HepG2 (cell line): ENCODE measurements at regions not wholly inside any gene's neighbourhood (a gene's known extent, or its start where the extent isn't known, plus 50 kb on each side); places are given as distances from the start of the nearest gene placed in this dataset.

ENCODE experiments used
- ATAC-seq: fragments of 200-7000 bp; cut with Tn5 transposase; 3 replicates; pipeline ENCODE4 v1.9.1; 2020; ENCODE audit warnings: mild to moderate bottlenecking, moderate library complexity
- BruUV-seq: library from RNA; stranded (reverse); fragments of 400-500 nt; replicated peaks from 2 replicates; lab custom pipeline; 2021; lab: Mats Ljungman, UMichigan
- CTCF ChIA-PET: fragments of 300-600 bp; formaldehyde crosslinking; extraction: SDS; loops from one replicate; lab custom pipeline; 2021; ENCODE audit warnings: low total read pairs, inconsistent platforms, low intra/inter-chr PET ratio; lab: Yijun Ruan, JAX
- POLR2A ChIA-PET: fragments of 350-600 bp; sonication (Branson Sonifier 250); formaldehyde crosslinking; loops from one replicate; lab custom pipeline; 2020; ENCODE audit warnings: antibody characterized with exemption, inconsistent platforms; lab: Yijun Ruan, JAX
- DNase-seq: peaks from one replicate; pipeline ENCODE4 v3.0.0-alpha.2; 2015; ENCODE audit warnings: low spot score
- FAIRE-seq: peaks from 3 replicates; lab custom pipeline; 2011; peaks lifted over from hg19 to GRCh38; lab: Jason Lieb, UNC
- H2AFZ ChIP-seq: one replicate; pipeline ENCODE4 v1.6.1; 2011; ENCODE audit warnings: low read length, inconsistent platforms
- H3K27ac ChIP-seq: fragments of 300-600 bp; 3 replicates; pipeline ENCODE4 v1.8.0; 2011; ENCODE audit warnings: mixed run types, mild to moderate bottlenecking, mixed read lengths, low read length, inconsistent platforms; ENCODE audit not compliant: insufficient read depth; ENCODE audit errors: extremely low read length
- H3K27me3 ChIP-seq, 2 experiments: fragments of 200-600 bp in 1 of 2; 2 replicates in 1 of 2; 3 replicates in 1 of 2; pipeline versions ENCODE4 v1.6.0 to v1.8.0; 2011; ENCODE audit warnings: low read length in 2 of 2, mild to moderate bottlenecking in 2 of 2, moderate library complexity in 2 of 2, inconsistent platforms in 1 of 2; ENCODE audit not compliant: insufficient read depth in 2 of 2, control insufficient read depth in 1 of 2
- H3K36me3 ChIP-seq, 2 experiments: fragments of 200-600 bp in 1 of 2; replicated peaks in 1 of 2; 2 replicates in 1 of 2; 3 replicates in 1 of 2; pipeline versions ENCODE4 v1.5.1 to v1.8.0; 2011; ENCODE audit warnings: low read length in 2 of 2, inconsistent platforms in 1 of 2; ENCODE audit not compliant: insufficient read depth in 2 of 2, control insufficient read depth in 1 of 2
- H3K4me1 ChIP-seq: 2 replicates; pipeline ENCODE4 v1.5.1; 2012; ENCODE audit warnings: low read length, inconsistent platforms; ENCODE audit not compliant: insufficient read depth
- H3K4me2 ChIP-seq: 2 replicates; pipeline ENCODE4 v1.6.0; 2011; ENCODE audit warnings: low read depth, low read length, inconsistent platforms
- H3K4me3 ChIP-seq, 3 experiments: fragments of 200-600 bp in 1 of 3; sonication (generic), shearing (Covaris generic) in 1 of 3; replicated peaks in 1 of 3; 2 replicates each; pipeline ENCODE4 v1.5.1; 2011 to 2016; ENCODE audit warnings: low read length in 3 of 3, inconsistent platforms in 2 of 3, low read depth in 2 of 3, mild to moderate bottlenecking in 2 of 3, control low read depth in 1 of 3, mixed read lengths in 1 of 3; ENCODE audit not compliant: insufficient read depth in 1 of 3
- H3K79me2 ChIP-seq: one replicate; pipeline ENCODE4 v1.6.1; 2011; ENCODE audit warnings: low read length, inconsistent platforms; ENCODE audit not compliant: insufficient read depth
- H3K9ac ChIP-seq: 2 replicates; pipeline ENCODE4 v1.6.0; 2011; ENCODE audit warnings: mild to moderate bottlenecking, low read depth, low read length, inconsistent platforms; ENCODE audit not compliant: insufficient read depth
- H3K9me3 ChIP-seq: 2 replicates; pipeline ENCODE4 v1.5.1; 2012; ENCODE audit warnings: mild to moderate bottlenecking, low read length
- H4K20me1 ChIP-seq: 2 replicates; pipeline ENCODE4 v1.6.0; 2011; ENCODE audit warnings: inconsistent platforms, mild to moderate bottlenecking, low read length, moderate library complexity; ENCODE audit not compliant: insufficient read depth
- ARHGAP35 ChIP-seq: sonication (generic); formaldehyde crosslinking; IDR thresholded peaks from 2 replicates; pipeline ENCODE4 v1.9.0; 2022; ENCODE audit warnings: mild to moderate bottlenecking, inconsistent platforms, moderate library complexity, missing genetic modification reagents, borderline replicate concordance
- CEBPG ChIP-seq: IDR thresholded peaks from 2 replicates; pipeline ENCODE4 v1.6.1; 2016
- CENPX ChIP-seq: sonication (generic); formaldehyde crosslinking; IDR thresholded peaks from 2 replicates; pipeline ENCODE4 v1.9.0; 2021; ENCODE audit warnings: mild to moderate bottlenecking, missing genetic modification reagents, moderate library complexity
- IKZF1 ChIP-seq: fragments of 450-650 bp; IDR thresholded peaks from 2 replicates; pipeline ENCODE4 v1.7.1; 2016
- IRF2 ChIP-seq: IDR thresholded peaks from 2 replicates; pipeline ENCODE4 v1.6.1; 2018; ENCODE audit warnings: missing genetic modification reagents, missing compliant biosample characterization
- MED8 ChIP-seq: sonication (generic); formaldehyde crosslinking; IDR thresholded peaks from 2 replicates; pipeline ENCODE4 v1.8.1; 2023; ENCODE audit warnings: mild to moderate bottlenecking, missing genetic modification reagents; ENCODE audit not compliant: insufficient replicate concordance
- MXD4 ChIP-seq: IDR thresholded peaks from 2 replicates; pipeline ENCODE4 v1.6.1; 2016; ENCODE audit warnings: mild to moderate bottlenecking, missing biosample characterization, missing genetic modification reagents
- PCBP1 ChIP-seq: fragments of 200-400 bp; formaldehyde crosslinking; IDR thresholded peaks from 2 replicates; pipeline ENCODE4 v1.6.1; 2017; ENCODE audit warnings: mild to moderate bottlenecking, low read depth, low read length, borderline replicate concordance
- RFX1 ChIP-seq: fragments of 450-650 bp; IDR thresholded peaks from 2 replicates; pipeline ENCODE4 v1.6.1; 2017
- RNF2 ChIP-seq: fragments of 450-650 bp; conservative IDR thresholded peaks from 2 replicates; pipeline ENCODE4 v1.6.1; 2016; ENCODE audit warnings: low read depth
- RXRB ChIP-seq: IDR thresholded peaks from 2 replicates; pipeline ENCODE4 v1.6.1; 2016; ENCODE audit warnings: borderline replicate concordance, missing genetic modification reagents, missing compliant biosample characterization
- SALL1 ChIP-seq: sonication (generic); formaldehyde crosslinking; IDR thresholded peaks from 2 replicates; pipeline ENCODE4 v1.8.0; 2022; ENCODE audit warnings: mild to moderate bottlenecking, missing genetic modification reagents
- SMAD3 ChIP-seq: sonication (generic); formaldehyde crosslinking; IDR thresholded peaks from 2 replicates; pipeline ENCODE4 v1.4.0; 2020; ENCODE audit warnings: missing genetic modification reagents
- TCF7 ChIP-seq: sonication (generic); IDR thresholded peaks from 2 replicates; pipeline ENCODE4 v1.6.1; 2016; ENCODE audit warnings: antibody characterized with exemption, low read depth
- TEAD3 ChIP-seq: optimal IDR thresholded peaks from 2 replicates; pipeline ENCODE3; 2016; ENCODE audit warnings: borderline replicate concordance
- ZNF30 ChIP-seq: sonication (generic); formaldehyde crosslinking; IDR thresholded peaks from 2 replicates; pipeline ENCODE4 v1.5.0; 2020; ENCODE audit warnings: mild to moderate bottlenecking, missing genetic modification reagents
- ZNF550 ChIP-seq: sonication (generic); formaldehyde crosslinking; IDR thresholded peaks from 2 replicates; pipeline ENCODE4 v1.4.0; 2020; ENCODE audit warnings: mild to moderate bottlenecking, missing genetic modification reagents, borderline replicate concordance
- ZSCAN25 ChIP-seq: sonication (generic); formaldehyde crosslinking; IDR thresholded peaks from 2 replicates; pipeline ENCODE4 v1.8.0; 2022; ENCODE audit warnings: mild to moderate bottlenecking, missing genetic modification reagents
- WGBS: methylation state at CpG from one replicate; pipeline ENCODE4 v1.1.6; 2017; ENCODE audit warnings: low lambda C conversion rate; 5-methylcytosine and 5-hydroxymethylcytosine counted together
- in situ Hi-C: cut with HindIII; loops from 2 replicates; pipeline ENCODE4 v1.10.0; 2017; ENCODE audit warnings: low pct_unique_long_range_greater_than_20kb; ENCODE audit not compliant: extremely low pct_ligation_motif_present
- intact Hi-C: fragments of 100-400 bp; cut with micrococcal nuclease; formaldehyde crosslinking; loops from one replicate; pipeline ENCODE4 v1.10.0; 2022; ENCODE audit not compliant: unreplicated experiment
- TF ChIP-seq, protein P1 (sequence below): sonication (generic); formaldehyde crosslinking; IDR thresholded peaks from 2 replicates; pipeline ENCODE4 v1.4.0; 2020; ENCODE audit warnings: mild to moderate bottlenecking, missing genetic modification reagents, borderline replicate concordance

DNA sequence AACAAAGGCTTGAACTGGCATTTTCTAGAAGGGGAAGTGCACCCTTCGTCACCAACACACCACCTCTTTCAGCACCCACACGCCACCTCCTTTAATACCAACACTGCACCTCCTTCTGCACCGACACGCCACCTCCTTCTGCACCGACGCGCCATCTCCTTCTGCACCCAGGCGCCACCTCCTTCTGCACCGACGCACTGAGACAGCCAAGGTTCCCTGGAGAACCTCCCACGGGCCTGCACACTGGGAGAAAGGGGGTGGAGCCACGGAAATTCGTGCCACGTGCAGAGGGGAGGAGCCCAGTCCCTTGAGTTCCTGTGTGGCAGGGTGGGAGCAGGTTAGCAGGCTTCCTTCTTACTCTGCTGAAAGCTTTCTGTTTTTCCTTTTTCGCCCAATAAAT, 327.9 kb upstream of the C1orf174 start (continued):
- no peak for TF ChIP-seq SALL1 (CRISPR knock-in tag)
- TF ChIP-seq, protein P1, sequence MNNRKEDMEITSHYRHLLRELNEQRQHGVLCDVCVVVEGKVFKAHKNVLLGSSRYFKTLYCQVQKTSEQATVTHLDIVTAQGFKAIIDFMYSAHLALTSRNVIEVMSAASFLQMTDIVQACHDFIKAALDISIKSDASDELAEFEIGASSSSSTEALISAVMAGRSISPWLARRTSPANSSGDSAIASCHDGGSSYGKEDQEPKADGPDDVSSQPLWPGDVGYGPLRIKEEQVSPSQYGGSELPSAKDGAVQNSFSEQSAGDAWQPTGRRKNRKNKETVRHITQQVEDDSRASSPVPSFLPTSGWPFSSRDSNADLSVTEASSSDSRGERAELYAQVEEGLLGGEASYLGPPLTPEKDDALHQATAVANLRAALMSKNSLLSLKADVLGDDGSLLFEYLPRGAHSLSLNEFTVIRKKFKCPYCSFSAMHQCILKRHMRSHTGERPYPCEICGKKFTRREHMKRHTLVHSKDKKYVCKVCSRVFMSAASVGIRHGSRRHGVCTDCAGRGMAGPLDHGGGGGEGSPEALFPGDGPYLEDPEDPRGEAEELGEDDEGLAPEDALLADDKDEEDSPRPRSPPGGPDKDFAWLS (CRISPR knock-in tag), result no peak
- TF ChIP-seq PCBP1, result no peak
- TF ChIP-seq SMAD3 (CRISPR knock-in tag), result no peak
- no peak for TF ChIP-seq ZNF30 (CRISPR knock-in tag)
- no peak for TF ChIP-seq ZSCAN25 (CRISPR knock-in tag)
- TF ChIP-seq IRF2 (CRISPR knock-in tag), result no peak

DNA sequence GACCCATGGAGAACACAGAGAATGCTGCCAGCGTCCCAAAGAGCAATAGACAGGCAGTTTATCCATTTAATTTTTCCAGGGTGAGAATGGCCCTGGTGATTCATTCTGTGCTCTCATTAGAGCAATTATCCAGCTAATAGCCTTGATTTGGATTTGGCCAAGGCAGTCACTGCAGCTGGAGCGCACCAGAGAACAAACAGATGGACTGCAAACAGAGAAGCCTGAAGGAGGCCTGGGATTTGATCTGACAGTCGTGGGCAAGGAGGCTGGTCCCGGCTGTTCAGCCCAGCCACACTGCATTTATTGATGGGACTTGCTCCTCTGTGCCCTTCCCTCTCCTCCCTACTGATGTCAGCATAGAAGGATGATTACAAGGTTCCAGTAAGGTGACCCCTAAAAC, 353.9 kb upstream of the C1orf174 start:
- intact Hi-C loops, result no loop called here
- peaks cover 19% of the 10 kb centered on the region for H3K4me1 ChIP-seq
- no peak overlapping the region for H3K9ac ChIP-seq
- peaks cover 30% of the 10 kb centered on the region for H3K9me3 ChIP-seq
- ChIA-PET POLR2A (no interaction called here), CTCF (no interaction called here)
- FAIRE-seq (no peak), DNase-seq (no peak), ATAC-seq (no peak)
- no peaks in the 10 kb centered on the region for H3K36me3 ChIP-seq
- H3K27me3 ChIP-seq, result no peaks in the 10 kb centered on the region; a peak in 1 of 5 replicates
- in situ Hi-C loops, result no loop called here
- no peak overlapping the region for H3K4me3 ChIP-seq
- no TSS peak for BruUV-seq
- H3K4me2 ChIP-seq, result no peak overlapping the region
- H2AFZ ChIP-seq, result no peak overlapping the region
- TF ChIP-seq IKZF1 (no peak), MXD4 (CRISPR knock-in tag) (no peak), RFX1 (no peak), TEAD3 (no peak), TCF7 (no peak), ZNF550 (CRISPR knock-in tag) (no peak), MED8 (no peak), ARHGAP35 (CRISPR knock-in tag) (no peak), RXRB (CRISPR knock-in tag) (no peak), CEBPG (no peak), CENPX (CRISPR knock-in tag) (no peak), RNF2 (no peak)
- no peaks in the 10 kb centered on the region for H4K20me1 ChIP-seq
- H3K27ac ChIP-seq, result no peak overlapping the region
- H3K79me2 ChIP-seq, result no peaks in the 10 kb centered on the region
- WGBS, result 9% methylated on average over 3 of the region's 4 CpGs
